Caco-2 (cell line): ENCODE measurements at regions not wholly inside any gene's neighbourhood (a gene's known extent, or its start where the extent isn't known, plus 50 kb on each side); places are given as distances from the start of the nearest gene placed in this dataset.

Experiments used
- BruUV-seq: library from RNA; stranded (reverse); fragments of 400-500 nt; replicated peaks from 2 replicates; lab custom pipeline; 2021; lab: Mats Ljungman, UMichigan
- CTCF ChIA-PET: fragments of 300-600 bp; sonication (Branson Sonifier 250); formaldehyde crosslinking; loops from one replicate; lab custom pipeline; 2022; ENCODE audit warnings: antibody characterized with exemption; lab: Charles Lee
- POLR2A ChIA-PET: fragments of 300-600 bp; sonication (Branson Sonifier 250); formaldehyde crosslinking; loops from one replicate; lab custom pipeline; 2022; ENCODE audit warnings: antibody characterized with exemption; lab: Charles Lee
- DNase-seq, 2 experiments: peaks; one replicate each; pipeline versions ENCODE4 v3.0.0 to v3.0.0-alpha.2; 2020 to 2022
- H3K27me3 ChIP-seq: replicated peaks from 2 replicates; pipeline ENCODE4 v1.6.0; 2011; ENCODE audit warnings: low read length; ENCODE audit not compliant: control insufficient read depth, insufficient read depth
- H3K36me3 ChIP-seq: 2 replicates; pipeline ENCODE4 v1.5.1; 2011; ENCODE audit warnings: low read length; ENCODE audit not compliant: control insufficient read depth, insufficient read depth
- H3K4me1 ChIP-seq: fragments of 250-450 bp; sonication (Bioruptor Pico); 2 replicates; pipeline ENCODE4 v1.5.1; 2020; ENCODE audit warnings: mild to moderate bottlenecking
- H3K4me3 ChIP-seq: 2 replicates; pipeline ENCODE4 v1.5.1; 2011; ENCODE audit warnings: low read depth, mild to moderate bottlenecking, control low read depth, low read length
- H3K9me3 ChIP-seq: fragments of 250-450 bp; sonication (Bioruptor Pico); 2 replicates; pipeline ENCODE4 v1.5.1; 2020; ENCODE audit warnings: mild to moderate bottlenecking, moderate library complexity
- H3K27ac Mint-ChIP-seq: one replicate; pipeline ENCODE4 v1.8.0; 2022; ENCODE audit warnings: mixed read lengths; ENCODE audit not compliant: unreplicated experiment
- H3K27me3 Mint-ChIP-seq: one replicate; pipeline ENCODE4 v1.8.0; 2022; ENCODE audit warnings: mixed read lengths; ENCODE audit not compliant: insufficient read depth, unreplicated experiment
- H3K36me3 Mint-ChIP-seq: one replicate; pipeline ENCODE4 v1.8.0; 2022; ENCODE audit warnings: mild to moderate bottlenecking, mixed read lengths; ENCODE audit not compliant: insufficient read depth, unreplicated experiment
- H3K4me1 Mint-ChIP-seq: one replicate; pipeline ENCODE4 v1.8.0; 2022; ENCODE audit warnings: low read depth, mixed read lengths; ENCODE audit not compliant: unreplicated experiment
- H3K4me3 Mint-ChIP-seq: one replicate; pipeline ENCODE4 v1.8.0; 2022; ENCODE audit warnings: mild to moderate bottlenecking, moderate library complexity, mixed read lengths; ENCODE audit not compliant: unreplicated experiment
- H3K9me3 Mint-ChIP-seq: one replicate; pipeline ENCODE4 v1.8.0; 2022; ENCODE audit warnings: mixed read lengths; ENCODE audit not compliant: unreplicated experiment
- CTCF ChIP-seq, 2 experiments: fragments of 200-600 bp in 1 of 2; IDR thresholded peaks; 1 replicate in 1 of 2; 2 replicates in 1 of 2; pipeline versions ENCODE4 v1.5.1 to v1.8.0; 2011 to 2022; ENCODE audit warnings: antibody characterized with exemption in 1 of 2, control low read depth in 1 of 2, inconsistent platforms in 1 of 2, low read depth in 1 of 2, low read length in 1 of 2, mild to moderate bottlenecking in 1 of 2, moderate library complexity in 1 of 2; ENCODE audit not compliant: insufficient read depth in 1 of 2, severe bottlenecking in 1 of 2, unreplicated experiment in 1 of 2
- intact Hi-C: fragments of 100-400 bp; cut with micrococcal nuclease; formaldehyde crosslinking; loops from one replicate; pipeline ENCODE4 v1.10.0; 2022; ENCODE audit not compliant: unreplicated experiment

- no peaks in the 10 kb centered on the region for H3K27me3 Mint-ChIP-seq
- Histone ChIP-seq H3K4me1 (peaks cover 31% of the 10 kb centered on the region), H3K27me3 (no peaks in the 10 kb centered on the region), H3K9me3 (no peaks in the 10 kb centered on the region), H3K4me3 (no peak overlapping the region), H3K36me3 (no peaks in the 10 kb centered on the region)
- no peaks in the 10 kb centered on the region for H3K9me3 Mint-ChIP-seq
- ChIA-PET POLR2A (no interaction called here), CTCF (no interaction called here)
- intact Hi-C loops, result no loop called here
- no peak for TF ChIP-seq CTCF (IDR thresholded peaks at IDR 0.05; ENCODE audit: insufficient read depth in 1 of 2, low read depth in 1 of 2, low read length in 1 of 2, severe bottlenecking in 1 of 2, unreplicated experiment in 1 of 2)
- peaks cover 10% of the 10 kb centered on the region for H3K4me1 Mint-ChIP-seq
- no peak overlapping the region for H3K4me3 Mint-ChIP-seq
- H3K27ac Mint-ChIP-seq, result no peak overlapping the region
- BruUV-seq, result no TSS peak
- no peak for DNase-seq
- H3K36me3 Mint-ChIP-seq, result no peaks in the 10 kb centered on the region
These were observed 544.5 kb upstream of the TBX3 start for GRCh38 chr12:115228434-115228833.

DNA sequence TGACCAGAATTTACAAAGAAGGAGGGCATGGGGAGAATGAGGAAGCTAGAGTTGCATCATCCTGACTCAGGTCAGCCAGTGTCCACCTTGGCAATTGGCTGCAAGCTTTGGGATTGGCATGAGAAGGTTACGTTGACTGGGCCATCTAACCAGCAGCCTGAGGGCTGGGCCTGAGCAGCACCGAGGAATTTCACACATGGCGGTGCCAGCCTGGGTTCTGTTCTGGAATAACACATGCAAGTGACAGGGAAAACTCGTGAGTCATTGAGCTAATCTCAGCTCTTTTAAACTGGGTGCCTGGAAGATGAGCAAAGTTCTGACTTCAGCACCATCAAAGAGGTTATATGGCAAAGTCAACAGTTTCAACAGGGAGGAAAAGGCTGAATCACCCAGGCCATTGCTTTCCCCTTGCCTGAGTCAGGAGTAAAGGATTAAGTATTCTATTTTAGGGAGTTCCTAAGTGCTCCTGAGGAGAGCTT is 543.2 kb upstream of the TBX3 start:
- TF ChIP-seq CTCF (IDR thresholded peaks at IDR 0.05; ENCODE audit: insufficient read depth in 1 of 2, low read depth in 1 of 2, low read length in 1 of 2, severe bottlenecking in 1 of 2, unreplicated experiment in 1 of 2), result no peak
- H3K4me3 ChIP-seq, result no peak overlapping the region
- H3K27ac Mint-ChIP-seq, result peak overlapping the region; percentile 65
- H3K36me3 Mint-ChIP-seq, result no peaks in the 10 kb centered on the region
- DNase-seq, result peak; percentile 42 to 46
- intact Hi-C loops, result no loop called here
- no peaks in the 10 kb centered on the region for H3K9me3 Mint-ChIP-seq
- no peaks in the 10 kb centered on the region for H3K36me3 ChIP-seq
- H3K4me1 Mint-ChIP-seq, result peaks cover 10% of the 10 kb centered on the region
- no peaks in the 10 kb centered on the region for H3K27me3 Mint-ChIP-seq
- no peak overlapping the region for H3K4me3 Mint-ChIP-seq
- no peaks in the 10 kb centered on the region for H3K27me3 ChIP-seq
- peaks cover 31% of the 10 kb centered on the region for H3K4me1 ChIP-seq
- BruUV-seq, result no TSS peak
- H3K9me3 ChIP-seq, result no peaks in the 10 kb centered on the region
- ChIA-PET CTCF (no interaction called here), POLR2A (interaction anchor here (0.5 to 1.0 kb wide), 2 partner anchors 524 to 543 kb away, joined by 4 to 5 read pairs; partner anchors contain the start of gene TBX3)

DNA sequence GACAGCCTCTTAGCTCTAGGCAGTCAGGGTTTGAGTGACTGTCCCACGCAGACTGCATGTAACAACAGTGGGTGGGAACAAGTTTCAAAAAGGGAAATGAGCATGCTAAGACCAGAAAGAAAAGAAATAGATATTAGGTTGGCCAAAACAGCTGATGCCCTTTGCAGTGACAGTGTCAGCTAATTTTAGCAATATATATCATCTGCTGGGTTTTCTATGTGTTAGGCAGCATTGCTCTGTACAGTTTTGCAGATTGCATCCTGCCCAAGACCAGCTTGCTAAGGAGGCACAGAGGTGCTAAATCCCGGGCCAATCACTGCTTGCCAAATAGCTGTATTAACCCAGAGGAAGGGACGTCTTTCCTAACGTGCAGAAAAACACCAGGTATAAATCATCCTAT is 541.9 kb upstream of the TBX3 start:
- no peak overlapping the region for H3K4me3 Mint-ChIP-seq
- Histone ChIP-seq H3K4me3 (no peak overlapping the region), H3K36me3 (no peaks in the 10 kb centered on the region), H3K27me3 (no peaks in the 10 kb centered on the region), H3K9me3 (no peaks in the 10 kb centered on the region), H3K4me1 (peaks cover 31% of the 10 kb centered on the region)
- intact Hi-C loops, result no loop called here
- DNase-seq, result no peak
- H3K27me3 Mint-ChIP-seq, result no peaks in the 10 kb centered on the region
- ChIA-PET CTCF (no interaction called here), POLR2A (no interaction called here)
- H3K27ac Mint-ChIP-seq, result no peak overlapping the region
- TF ChIP-seq CTCF (IDR thresholded peaks at IDR 0.05; ENCODE audit: insufficient read depth in 1 of 2, low read depth in 1 of 2, low read length in 1 of 2, severe bottlenecking in 1 of 2, unreplicated experiment in 1 of 2), result no peak
- peaks cover 10% of the 10 kb centered on the region for H3K4me1 Mint-ChIP-seq
- no peaks in the 10 kb centered on the region for H3K36me3 Mint-ChIP-seq
- H3K9me3 Mint-ChIP-seq, result no peaks in the 10 kb centered on the region
- BruUV-seq, result no TSS peak
